Naive thymus-derived CD4-positive, alpha-beta T cell (primary cell): ENCODE measurements at regions not wholly inside any gene's neighbourhood (a gene's known extent, or its start where the extent isn't known, plus 50 kb on each side); places are given as distances from the start of the nearest gene placed in this dataset.
"Not testable (repeated sequence)": the region's sequence is repeated elsewhere in the genome, so short reads cannot be mapped to it uniquely, and the experiment has no call there.

Experiments
- ATAC-seq: fragments of 150-1000 bp; cut with Tn5 transposase; 2 replicates; pipeline ENCODE4 v1.10.0; 2021; ENCODE audit warnings: mild to moderate bottlenecking, moderate library complexity
- CTCF ChIA-PET: fragments of 350-600 bp; sonication (Branson Sonifier 250); formaldehyde crosslinking; loops from one replicate; lab custom pipeline; 2021; ENCODE audit warnings: antibody characterized with exemption; lab: Charles Lee
- POLR2A ChIA-PET: fragments of 350-600 bp; sonication (Branson Sonifier 250); formaldehyde crosslinking; loops from one replicate; lab custom pipeline; 2021; ENCODE audit warnings: antibody characterized with exemption, inconsistent platforms; lab: Charles Lee
- DNase-seq, 9 donors: peaks; one replicate each; pipeline versions ENCODE4 v3.0.0 to v3.0.0-alpha.2; 2020 to 2022; ENCODE audit warnings: mixed read lengths in 1 of 9
- H3K27ac ChIP-seq: one replicate; pipeline ENCODE4 v1.7.0; 2013; ENCODE audit warnings: mild to moderate bottlenecking, low read depth, low read length, moderate library complexity
- H3K27me3 ChIP-seq, 2 donors: one replicate each; pipeline ENCODE4 v1.7.0; 2013; ENCODE audit warnings: low read length in 2 of 2, mild to moderate bottlenecking in 2 of 2, moderate library complexity in 2 of 2; ENCODE audit not compliant: control insufficient read depth in 2 of 2, insufficient read depth in 2 of 2
- H3K36me3 ChIP-seq, 3 experiments: 1 replicate in 2 of 3; 2 replicates in 1 of 3; pipeline ENCODE4 v1.7.0; 2013; ENCODE audit warnings: low read length in 3 of 3, mild to moderate bottlenecking in 3 of 3, moderate library complexity in 1 of 3; ENCODE audit not compliant: insufficient read depth in 3 of 3, control insufficient read depth in 2 of 3
- H3K4me1 ChIP-seq, 2 donors: one replicate each; pipeline ENCODE4 v1.7.0; 2013; ENCODE audit warnings: low read length in 2 of 2, mild to moderate bottlenecking in 2 of 2, moderate library complexity in 1 of 2; ENCODE audit not compliant: control insufficient read depth in 2 of 2, insufficient read depth in 2 of 2
- H3K4me3 ChIP-seq: 2 replicates; pipeline ENCODE4 v1.7.0; 2013; ENCODE audit warnings: mild to moderate bottlenecking, low read length
- H3K9me3 ChIP-seq, 3 experiments: 1 replicate in 2 of 3; 2 replicates in 1 of 3; pipeline ENCODE4 v1.7.0; 2013; ENCODE audit warnings: low read length in 3 of 3; ENCODE audit not compliant: control insufficient read depth in 2 of 3
- H3K27ac Mint-ChIP-seq, 9 donors: one replicate each; pipeline ENCODE4 v1.8.0; 2020 to 2022; ENCODE audit warnings: mixed read lengths in 9 of 9, mild to moderate bottlenecking in 8 of 9, moderate library complexity in 5 of 9, inconsistent platforms in 2 of 9
- H3K27me3 Mint-ChIP-seq, 5 donors: one replicate each; pipeline ENCODE4 v1.8.0; 2021 to 2022; ENCODE audit warnings: mixed read lengths in 5 of 5, mild to moderate bottlenecking in 1 of 5
- H3K36me3 Mint-ChIP-seq, 5 donors: one replicate each; pipeline ENCODE4 v1.8.0; 2020 to 2022; ENCODE audit warnings: mixed read lengths in 5 of 5, mild to moderate bottlenecking in 3 of 5, inconsistent platforms in 1 of 5
- H3K4me1 Mint-ChIP-seq, 7 donors: one replicate each; pipeline ENCODE4 v1.8.0; 2020 to 2022; ENCODE audit warnings: mixed read lengths in 7 of 7, mild to moderate bottlenecking in 3 of 7, inconsistent platforms in 1 of 7
- H3K4me3 Mint-ChIP-seq, 10 donors: one replicate each; pipeline ENCODE4 v1.8.0; 2020 to 2022; ENCODE audit warnings: mild to moderate bottlenecking in 10 of 10, mixed read lengths in 10 of 10, moderate library complexity in 6 of 10, inconsistent platforms in 2 of 10
- H3K9me3 Mint-ChIP-seq, 11 donors: one replicate each; pipeline ENCODE4 v1.8.0; 2020 to 2022; ENCODE audit warnings: mixed read lengths in 11 of 11, mild to moderate bottlenecking in 4 of 11, inconsistent platforms in 1 of 11, moderate library complexity in 1 of 11
- intact Hi-C, 2 donors: fragments of 100-400 bp; cut with micrococcal nuclease; formaldehyde crosslinking; loops; one replicate each; pipeline ENCODE4 v1.15.1; 2023

- intact Hi-C loops, result loop anchor here in 1 of 2 donors (2.0 kb wide), 1 partner anchor 133 kb away; no protein-coding TSS in a partner anchor
- Mint-ChIP-seq H3K4me3 (peak overlapping the region; percentile 33 to 93 (median 80)), H3K36me3 (peaks cover 7 to 30% (median 15%) of the 10 kb centered on the region in 5 donors)
Observed at GRCh38 chr7:131056007-131056406, 271.7 kb upstream of the MKLN1 start.

DNA sequence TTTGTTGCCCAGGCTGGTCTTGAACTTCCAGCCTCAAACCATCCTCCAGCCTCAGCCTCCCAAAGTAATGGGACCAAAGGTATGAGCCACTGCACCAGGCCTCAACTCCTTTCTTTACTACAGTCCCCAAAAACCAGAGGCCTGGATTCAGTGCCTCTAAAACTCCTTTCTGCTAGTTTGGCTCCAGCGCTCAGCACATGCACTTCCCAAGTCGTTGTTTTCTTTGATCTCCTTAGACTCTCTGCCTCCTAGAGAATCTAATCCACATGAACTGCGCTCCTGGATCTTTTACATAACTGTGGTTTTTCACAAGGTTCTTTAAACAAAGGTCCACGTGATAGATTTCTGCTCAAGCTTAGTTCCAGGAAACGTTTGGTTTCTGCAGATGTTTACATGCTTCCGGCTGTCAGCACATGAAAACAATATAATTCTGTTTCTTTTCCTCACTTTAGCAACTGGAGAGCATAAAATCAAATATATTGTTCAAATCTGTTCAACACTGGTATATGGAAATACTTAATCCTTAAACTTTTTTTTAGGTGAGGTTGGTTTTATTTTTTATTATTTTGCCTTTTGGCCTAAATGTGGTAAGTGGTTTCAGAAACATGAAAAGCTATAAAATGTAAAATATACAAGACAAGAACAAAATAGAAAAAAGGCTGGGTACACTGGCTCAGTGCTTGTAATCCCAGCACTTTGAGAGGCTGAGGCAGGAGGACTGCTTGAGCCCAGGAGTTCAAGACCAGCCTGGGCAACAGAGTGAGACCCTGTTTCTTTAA is 270.5 kb upstream of the MKLN1 start:
- intact Hi-C loops, result loop anchor here (1.0 to 2.0 kb wide), 7 partner anchors 17 to 174 kb away; no protein-coding TSS in a partner anchor
- ChIA-PET CTCF (interaction anchor here (1.0 to 1.4 kb wide), 4 partner anchors 12 to 451 kb away, joined by 3 to 7 read pairs (median 4); no protein-coding TSS in a partner anchor), POLR2A (interaction anchor here (0.6 to 3.5 kb wide), 11 partner anchors 8 to 691 kb away, joined by 3 to 17 read pairs (median 4); partner anchors contain the start of gene MKLN1)
- ATAC-seq (peak; percentile 67), DNase-seq (peak in 7 of 9 donors; percentile 56 to 82 (median 76))
- Histone ChIP-seq H3K4me1 (peaks cover 69 to 77% of the 10 kb centered on the region in 2 donors), H3K4me3 (peak overlapping the region; percentile 11), H3K27ac (peak overlapping the region; percentile 76), H3K9me3 (no peaks in the 10 kb centered on the region), H3K27me3 (no peaks in the 10 kb centered on the region), H3K36me3 (peaks cover 0 to 3% (median 0%) of the 10 kb centered on the region in 3 experiments)
- Mint-ChIP-seq H3K4me1 (peaks cover 54 to 87% (median 72%) of the 10 kb centered on the region in 7 donors), H3K36me3 (peaks cover 7 to 32% (median 15%) of the 10 kb centered on the region in 5 donors), H3K27ac (peak overlapping the region; percentile 94 to 100 (median 98)), H3K4me3 (peak overlapping the region; percentile 72 to 93 (median 82)), H3K27me3 (no peaks in the 10 kb centered on the region), H3K9me3 (peaks cover 0 to 2% (median 0%) of the 10 kb centered on the region in 11 donors)

More at GRCh38 chr7:131056007-131056406, 271.7 kb upstream of the MKLN1 start:
- POLR2A ChIA-PET, result interaction anchor here (0.6 to 3.5 kb wide), 4 partner anchors 11 to 378 kb away, joined by 3 to 17 read pairs (median 5); no protein-coding TSS in a partner anchor
- Histone ChIP-seq H3K9me3 (no peaks in the 10 kb centered on the region), H3K27me3 (no peaks in the 10 kb centered on the region), H3K36me3 (no peaks in the 10 kb centered on the region), H3K4me1 (peaks cover 64 to 72% of the 10 kb centered on the region in 2 donors), H3K4me3 (no peak overlapping the region), H3K27ac (peak overlapping the region; percentile 76)
- no peak for DNase-seq
- Mint-ChIP-seq H3K27me3 (no peaks in the 10 kb centered on the region), H3K4me1 (peaks cover 50 to 81% (median 72%) of the 10 kb centered on the region in 7 donors), H3K27ac (peak overlapping the region; percentile 76 to 100 (median 97)), H3K9me3 (peaks cover 0 to under 1% (median 0%) of the 10 kb centered on the region in 11 donors)
- CTCF ChIA-PET, result interaction anchor here (1.0 kb wide), 1 partner anchor 43 kb away, joined by 3 read pairs; no protein-coding TSS in a partner anchor
- no peak for ATAC-seq

DNA sequence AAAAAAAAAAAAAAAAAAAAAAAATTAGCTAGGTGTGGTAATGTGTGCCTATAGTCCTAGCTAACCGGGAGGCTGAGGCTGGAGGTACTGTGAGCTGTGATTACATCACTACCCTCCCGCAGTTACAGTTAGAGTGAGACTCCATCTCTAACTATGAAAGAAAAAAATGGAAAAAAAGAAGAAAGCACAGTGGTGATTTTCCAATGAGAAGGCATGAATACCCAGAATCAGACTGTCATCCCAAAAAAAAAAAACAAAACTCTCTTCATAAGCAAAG is 269.9 kb upstream of the MKLN1 start:
- H3K27ac ChIP-seq, result peak overlapping the region; percentile 76
- H3K27me3 ChIP-seq, result no peaks in the 10 kb centered on the region
- H3K9me3 ChIP-seq, result no peaks in the 10 kb centered on the region
- Mint-ChIP-seq H3K4me3 (peak overlapping the region; percentile 72 to 93 (median 84)), H3K27me3 (no peaks in the 10 kb centered on the region), H3K27ac (peak overlapping the region; percentile 94 to 100 (median 98)), H3K9me3 (peaks cover 0 to 2% (median 0%) of the 10 kb centered on the region in 11 donors), H3K36me3 (peaks cover 7 to 32% (median 15%) of the 10 kb centered on the region in 5 donors), H3K4me1 (peaks cover 49 to 85% (median 68%) of the 10 kb centered on the region in 7 donors)
- peak in 6 of 9 donors; percentile 40 to 73 (median 58) for DNase-seq
- H3K36me3 ChIP-seq, result peaks cover 0 to 3% (median 0%) of the 10 kb centered on the region in 3 experiments
- intact Hi-C loops, result loop anchor here (1.0 to 2.0 kb wide), 7 partner anchors 17 to 174 kb away; no protein-coding TSS in a partner anchor
- H3K4me3 ChIP-seq, result peak overlapping the region; percentile 11
- H3K4me1 ChIP-seq, result peaks cover 69 to 72% of the 10 kb centered on the region in 2 donors
- peak; percentile 74 for ATAC-seq
- CTCF ChIA-PET, result interaction anchor here (1.0 to 1.4 kb wide), 4 partner anchors 12 to 451 kb away, joined by 3 to 7 read pairs (median 4); no protein-coding TSS in a partner anchor
- POLR2A ChIA-PET, result interaction anchor here (0.6 to 3.5 kb wide), 8 partner anchors 10 to 336 kb away, joined by 3 to 17 read pairs (median 4); partner anchors contain the start of gene MKLN1

DNA sequence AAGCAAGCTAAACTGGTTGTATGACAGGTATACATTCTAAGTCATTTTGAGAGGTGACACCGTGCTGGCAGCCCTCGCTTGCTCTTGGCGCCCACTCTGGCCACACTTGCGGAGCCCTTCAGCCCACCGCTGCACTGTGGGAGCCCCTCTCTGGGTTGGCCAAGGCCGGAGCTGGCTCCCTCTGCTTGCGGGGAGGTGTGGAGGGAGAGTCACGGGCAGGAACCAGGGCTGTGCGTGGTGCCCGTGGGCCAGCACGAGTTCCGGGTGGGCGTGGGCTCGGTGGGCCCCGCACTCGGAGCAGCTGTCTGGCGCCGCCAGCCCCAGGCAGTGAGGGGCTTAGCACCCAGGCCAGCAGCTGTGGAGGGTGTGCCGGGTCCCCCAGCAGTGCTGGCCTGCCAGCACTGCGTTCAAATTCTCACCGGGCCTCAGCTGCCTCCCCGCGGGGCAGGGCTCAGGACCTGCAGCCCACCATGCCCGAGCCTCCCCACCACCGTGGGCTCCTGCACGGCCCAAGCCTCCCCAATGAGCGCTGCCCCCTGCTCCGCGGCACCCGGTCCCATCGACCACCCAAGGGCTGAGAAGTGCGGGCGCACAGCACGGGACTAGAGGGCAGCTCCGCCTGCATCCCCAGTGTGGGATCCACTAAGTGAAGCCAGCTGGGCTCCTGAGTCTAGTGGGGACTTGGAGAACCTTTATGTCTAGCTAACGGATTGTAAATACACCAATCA is 269.0 kb upstream of the MKLN1 start:
- POLR2A ChIA-PET, result interaction anchor here (0.7 to 3.5 kb wide), 4 partner anchors 10 to 331 kb away, joined by 3 to 17 read pairs (median 4); partner anchors contain the start of gene MKLN1
- H3K4me1 ChIP-seq, result peaks cover 63 to 74% of the 10 kb centered on the region in 2 donors

GRCh38 chr7:131059401-131059800 is 268.3 kb upstream of the MKLN1 start:
- peaks cover 44 to 91% (median 74%) of the 10 kb centered on the region in 7 donors for H3K4me1 Mint-ChIP-seq
- H3K36me3 Mint-ChIP-seq, result peaks cover 7 to 29% (median 18%) of the 10 kb centered on the region in 5 donors
- peaks cover 57 to 69% of the 10 kb centered on the region in 2 donors for H3K4me1 ChIP-seq

More for the DNA sequence above, 269.0 kb upstream of the MKLN1 start:
- Mint-ChIP-seq H3K27ac (peak overlapping the region; percentile 85 to 100 (median 97)), H3K36me3 (peaks cover 7 to 32% (median 14%) of the 10 kb centered on the region in 5 donors), H3K4me3 (peak overlapping the region in 8 of 10 donors; percentile 20 to 93 (median 79)), H3K4me1 (peaks cover 48 to 91% (median 74%) of the 10 kb centered on the region in 7 donors)
- H3K9me3 Mint-ChIP-seq, H3K36me3 ChIP-seq, intact Hi-C loops, H3K9me3 ChIP-seq, H3K27me3 ChIP-seq, DNase-seq, H3K27me3 Mint-ChIP-seq, H3K4me3 ChIP-seq, ATAC-seq: not testable (repeated sequence)
- H3K27ac ChIP-seq, result peak overlapping the region; percentile 76
- CTCF ChIA-PET, result interaction anchor here (0.6 to 2.0 kb wide), 3 partner anchors 19 to 76 kb away, joined by 3 to 7 read pairs (median 3); no protein-coding TSS in a partner anchor

More at GRCh38 chr7:131059401-131059800, 268.3 kb upstream of the MKLN1 start:
- H3K4me3 Mint-ChIP-seq, result peak overlapping the region; percentile 12 to 64 (median 50)
- CTCF ChIA-PET, result interaction anchor here (0.6 to 2.0 kb wide), 3 partner anchors 19 to 159 kb away, joined by 3 to 7 read pairs (median 3); no protein-coding TSS in a partner anchor
- H3K9me3 Mint-ChIP-seq, H3K36me3 ChIP-seq, intact Hi-C loops, H3K27me3 ChIP-seq, DNase-seq, ATAC-seq, H3K27me3 Mint-ChIP-seq, H3K9me3 ChIP-seq, H3K4me3 ChIP-seq: not testable (repeated sequence)
- H3K27ac ChIP-seq, result peak overlapping the region; percentile 37
- peak overlapping the region; percentile 55 to 95 (median 88) for H3K27ac Mint-ChIP-seq
- POLR2A ChIA-PET, result interaction anchor here (0.7 to 1.2 kb wide), 3 partner anchors 9 to 331 kb away, joined by 3 to 4 read pairs (median 3); no protein-coding TSS in a partner anchor
